Central memory CD8-positive, alpha-beta T cell (primary cell): ENCODE measurements at regions not wholly inside any gene's neighbourhood (a gene's known extent, or its start where the extent isn't known, plus 50 kb on each side); places are given as distances from the start of the nearest gene placed in this dataset.

Experiments
- ATAC-seq: fragments of 150-1000 bp; cut with Tn5 transposase; replicated peaks from 2 replicates; pipeline ENCODE4 v1.10.0; 2022; ENCODE audit warnings: mild to moderate bottlenecking, moderate FRiP score, moderate number of reproducible peaks; ENCODE audit not compliant: poor library complexity, severe bottlenecking; ENCODE audit errors: extremely low read depth
- DNase-seq, 2 donors: peaks; one replicate each; pipeline ENCODE4 v3.0.0; 2021; ENCODE audit warnings: low spot score in 2 of 2
- H3K27ac Mint-ChIP-seq: one replicate; pipeline ENCODE4 v1.8.0; 2022; ENCODE audit warnings: low read depth, mild to moderate bottlenecking, moderate library complexity, mixed read lengths
- H3K27me3 Mint-ChIP-seq: one replicate; pipeline ENCODE4 v1.8.0; 2022; ENCODE audit warnings: mixed read lengths
- H3K36me3 Mint-ChIP-seq: one replicate; pipeline ENCODE4 v1.8.0; 2022; ENCODE audit warnings: mild to moderate bottlenecking, moderate library complexity, mixed read lengths; ENCODE audit not compliant: insufficient read depth
- H3K4me1 Mint-ChIP-seq: one replicate; pipeline ENCODE4 v1.8.0; 2022; ENCODE audit warnings: mixed read lengths
- H3K4me3 Mint-ChIP-seq: one replicate; pipeline ENCODE4 v1.8.0; 2022; ENCODE audit warnings: mild to moderate bottlenecking, moderate library complexity, mixed read lengths
- H3K9me3 Mint-ChIP-seq: one replicate; pipeline ENCODE4 v1.8.0; 2022; ENCODE audit warnings: mixed read lengths

DNA sequence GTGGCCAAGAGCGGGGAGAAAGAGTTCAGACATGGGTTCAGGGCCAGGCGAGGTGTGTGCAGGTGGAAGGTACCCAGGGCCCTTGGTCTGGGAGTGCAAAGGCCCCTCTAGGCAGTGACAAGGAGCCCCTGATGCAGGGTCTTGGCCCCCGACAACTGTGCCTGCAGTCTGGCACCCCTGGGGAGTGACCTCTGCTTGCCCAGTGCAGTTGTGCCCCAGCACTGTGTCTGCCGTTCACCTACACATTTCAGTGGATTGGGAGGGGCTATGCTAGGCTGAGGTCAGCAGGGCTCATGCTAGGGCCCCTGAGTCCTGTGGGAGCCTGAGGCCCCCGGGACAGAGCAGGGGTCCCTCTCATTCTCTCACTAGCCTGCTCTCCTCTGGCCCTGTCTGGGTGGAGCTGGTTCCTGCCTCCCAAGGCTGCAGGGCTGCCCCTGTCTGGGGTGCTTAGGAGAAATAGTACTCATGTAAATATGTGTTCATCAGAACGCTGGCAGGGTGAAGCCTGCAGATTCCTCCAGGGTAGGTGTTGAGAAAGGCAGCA lies 550.4 kb downstream of the TCERG1L start:
- H3K27me3 Mint-ChIP-seq = no peaks in the 10 kb centered on the region
- peaks cover 7% of the 10 kb centered on the region for H3K9me3 Mint-ChIP-seq
- no peak for DNase-seq
- no peaks in the 10 kb centered on the region for H3K4me1 Mint-ChIP-seq
- ATAC-seq = no peak
- H3K27ac Mint-ChIP-seq = no peak overlapping the region
- no peaks in the 10 kb centered on the region for H3K36me3 Mint-ChIP-seq
- no peak overlapping the region for H3K4me3 Mint-ChIP-seq

DNA sequence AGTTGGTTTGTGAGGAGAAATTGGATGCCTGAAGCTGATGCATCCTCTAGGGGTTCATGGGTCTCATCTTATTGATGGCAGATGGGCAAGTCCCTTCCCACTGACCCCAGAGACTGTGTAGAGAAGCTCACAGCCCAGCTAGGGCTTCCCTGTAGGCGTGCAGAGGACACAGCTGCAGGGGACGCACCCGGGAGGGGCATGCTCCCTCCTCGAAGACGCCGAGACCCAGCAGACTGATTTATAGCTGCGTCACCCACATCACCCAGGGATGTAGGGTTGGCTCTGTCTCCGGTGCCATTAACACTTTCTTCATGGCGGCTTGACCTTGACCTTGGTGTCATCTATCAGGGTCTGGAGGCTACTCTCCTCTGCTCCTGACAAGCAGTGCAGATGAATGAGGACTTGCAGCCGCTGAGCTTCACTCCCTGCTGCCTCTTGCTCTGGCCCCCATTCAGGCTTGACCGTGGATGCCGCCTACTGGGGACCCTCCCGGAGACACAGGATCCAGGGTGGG lies 549.7 kb downstream of the TCERG1L start:
- ATAC-seq (no peak), DNase-seq (no peak)
- no peaks in the 10 kb centered on the region for H3K27me3 Mint-ChIP-seq
- H3K4me1 Mint-ChIP-seq = no peaks in the 10 kb centered on the region
- peaks cover 7% of the 10 kb centered on the region for H3K9me3 Mint-ChIP-seq
- H3K4me3 Mint-ChIP-seq = no peak overlapping the region
- no peaks in the 10 kb centered on the region for H3K36me3 Mint-ChIP-seq
- no peak overlapping the region for H3K27ac Mint-ChIP-seq

DNA sequence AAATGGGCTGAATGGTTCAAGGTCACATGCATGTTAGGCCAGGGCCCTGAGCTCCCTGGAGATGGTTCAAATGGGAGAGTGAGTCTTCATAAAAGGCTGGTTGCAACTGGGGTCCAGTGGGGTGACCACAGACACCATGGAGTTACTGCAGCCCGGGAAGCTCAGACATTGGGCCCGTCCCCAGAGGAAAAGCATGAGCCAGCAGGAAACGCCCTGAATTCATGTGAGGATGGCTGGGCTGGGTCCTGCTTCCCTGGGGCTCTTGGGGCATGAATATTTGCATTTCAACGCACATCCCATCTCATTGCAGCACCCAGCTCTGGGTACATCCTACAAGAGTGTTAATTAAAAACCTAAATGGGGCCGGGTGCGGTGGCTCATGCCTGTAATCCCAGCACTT lies 549.0 kb downstream of the TCERG1L start:
- no peak for DNase-seq
- Mint-ChIP-seq H3K4me1 (no peaks in the 10 kb centered on the region), H3K27me3 (no peaks in the 10 kb centered on the region), H3K36me3 (no peaks in the 10 kb centered on the region), H3K4me3 (no peak overlapping the region), H3K27ac (no peak overlapping the region), H3K9me3 (peaks cover 7% of the 10 kb centered on the region)
- ATAC-seq = no peak

DNA sequence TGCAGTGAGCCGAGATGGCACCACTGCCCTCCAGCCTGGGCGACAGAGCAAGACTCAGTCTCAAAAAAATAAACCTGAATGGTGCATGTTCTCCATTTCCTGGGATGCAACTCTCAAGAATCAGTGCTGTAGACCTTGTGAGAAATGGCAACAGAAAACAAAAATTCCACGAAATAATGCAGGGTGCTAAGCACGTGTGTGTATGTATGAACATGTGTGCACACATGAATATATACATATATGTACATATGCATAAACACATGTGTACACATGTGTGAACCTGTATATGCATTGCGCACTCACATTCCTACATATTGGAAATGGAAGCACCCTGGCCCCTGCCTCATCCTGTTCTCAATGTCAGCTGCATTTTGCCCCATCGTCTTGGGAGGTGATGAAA lies 548.5 kb downstream of the TCERG1L start:
- ATAC-seq (no peak), DNase-seq (no peak)
- Mint-ChIP-seq H3K36me3 (no peaks in the 10 kb centered on the region), H3K9me3 (peaks cover 7% of the 10 kb centered on the region), H3K4me1 (no peaks in the 10 kb centered on the region), H3K4me3 (no peak overlapping the region), H3K27me3 (no peaks in the 10 kb centered on the region), H3K27ac (no peak overlapping the region)

DNA sequence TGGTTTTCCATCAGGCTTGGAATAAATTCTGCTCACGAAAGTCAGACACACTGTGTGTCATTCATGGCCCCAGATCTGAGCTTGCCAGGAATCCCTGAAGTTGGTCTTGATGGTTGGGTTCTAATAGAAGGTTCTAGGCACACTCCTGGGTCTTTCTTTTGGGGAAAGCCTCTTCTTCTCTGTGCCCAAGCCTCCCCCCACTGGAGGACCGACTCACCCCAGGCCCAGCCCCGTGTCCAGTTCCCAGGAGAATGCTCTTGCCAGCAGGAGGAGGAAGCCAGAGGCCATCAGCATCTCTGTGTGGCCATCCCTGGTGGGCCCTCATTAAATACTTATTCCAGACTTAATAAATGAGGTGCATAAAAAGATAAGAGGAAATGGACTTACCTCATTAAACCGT lies 548.0 kb downstream of the TCERG1L start:
- ATAC-seq (no peak), DNase-seq (no peak)
- Mint-ChIP-seq H3K4me1 (no peaks in the 10 kb centered on the region), H3K27ac (no peak overlapping the region), H3K36me3 (no peaks in the 10 kb centered on the region), H3K27me3 (no peaks in the 10 kb centered on the region), H3K4me3 (no peak overlapping the region), H3K9me3 (peaks cover 4% of the 10 kb centered on the region)

DNA sequence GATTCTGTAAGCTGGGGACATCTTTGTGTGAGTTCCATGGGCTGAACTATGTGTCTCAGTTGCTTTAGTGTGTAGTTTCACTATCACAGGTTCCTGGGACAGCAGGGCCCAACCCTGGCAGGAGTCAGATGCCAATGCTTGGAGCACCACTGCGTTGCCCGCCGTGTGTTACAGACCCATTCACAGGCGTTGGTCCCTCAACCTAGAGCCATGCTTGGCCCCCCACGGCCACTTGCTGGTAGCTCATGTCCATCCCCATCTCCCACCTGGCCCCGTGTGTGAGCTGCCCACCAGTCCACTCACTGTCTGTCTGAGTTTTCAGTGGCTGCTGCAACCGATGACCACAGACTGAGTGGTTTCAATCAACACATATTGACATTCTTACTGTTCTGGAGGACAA lies 546.9 kb downstream of the TCERG1L start:
- DNase-seq = no peak
- H3K9me3 Mint-ChIP-seq = no peaks in the 10 kb centered on the region
- H3K4me3 Mint-ChIP-seq = no peak overlapping the region
- no peak overlapping the region for H3K27ac Mint-ChIP-seq
- no peak for ATAC-seq
- H3K4me1 Mint-ChIP-seq = no peaks in the 10 kb centered on the region
- H3K36me3 Mint-ChIP-seq = no peaks in the 10 kb centered on the region
- no peaks in the 10 kb centered on the region for H3K27me3 Mint-ChIP-seq

DNA sequence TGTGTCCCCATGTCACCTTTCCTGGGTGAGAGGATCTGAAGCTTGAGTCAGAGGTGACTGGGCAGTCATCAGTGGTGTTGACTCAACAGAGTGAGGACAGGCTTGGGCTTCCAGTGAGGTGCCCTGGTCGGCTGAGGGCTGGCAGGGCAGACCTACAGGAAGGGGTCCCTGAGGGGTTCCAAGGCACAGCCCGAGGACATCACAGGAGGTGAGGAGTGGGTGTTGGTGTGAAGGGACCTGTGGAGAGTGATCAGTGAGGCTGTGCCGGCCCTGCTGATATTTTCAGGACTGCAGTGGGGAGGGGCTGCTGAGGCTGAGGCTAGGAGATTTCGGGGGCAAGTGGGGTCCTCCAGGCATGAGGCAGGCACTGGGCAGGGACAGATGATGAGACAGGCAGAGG lies 545.5 kb downstream of the TCERG1L start:
- Mint-ChIP-seq H3K27me3 (no peaks in the 10 kb centered on the region), H3K27ac (peak overlapping the region; percentile 63), H3K4me1 (no peaks in the 10 kb centered on the region), H3K9me3 (no peaks in the 10 kb centered on the region), H3K4me3 (no peak overlapping the region), H3K36me3 (no peaks in the 10 kb centered on the region)
- DNase-seq (no peak), ATAC-seq (no peak)

DNA sequence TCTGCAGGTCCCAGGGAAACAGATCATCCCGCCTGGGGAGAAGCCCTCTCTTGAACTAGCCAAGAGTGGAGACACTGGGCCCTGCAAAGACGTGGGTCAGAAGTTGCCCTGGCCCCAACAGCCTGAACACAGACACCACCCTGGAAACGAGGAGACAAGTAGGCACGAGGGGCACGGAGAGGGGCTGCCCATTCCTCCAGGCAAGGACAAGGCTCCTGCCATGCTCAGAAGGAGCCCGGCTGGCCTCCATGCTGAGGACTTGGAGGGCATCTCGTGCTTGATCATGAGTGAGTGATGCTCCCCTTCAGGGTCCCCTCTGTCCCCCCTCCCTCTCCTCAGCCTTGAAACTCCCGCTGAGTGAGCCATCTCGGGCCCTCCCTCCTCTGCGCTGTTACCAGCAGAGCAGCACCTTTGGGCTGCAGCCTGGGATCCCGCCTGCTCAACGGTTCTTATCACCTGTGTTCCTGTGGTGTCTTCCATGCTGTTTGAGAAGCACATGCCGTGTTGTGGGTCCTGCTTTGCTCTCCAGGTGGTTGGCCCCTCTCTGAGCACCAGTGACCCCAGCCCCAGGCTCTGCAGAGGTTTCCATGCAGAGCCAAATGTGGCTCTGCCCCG lies 544.3 kb downstream of the TCERG1L start:
- Mint-ChIP-seq H3K27me3 (peaks cover 4% of the 10 kb centered on the region), H3K4me3 (no peak overlapping the region), H3K27ac (no peak overlapping the region), H3K9me3 (no peaks in the 10 kb centered on the region), H3K4me1 (no peaks in the 10 kb centered on the region), H3K36me3 (no peaks in the 10 kb centered on the region)
- ATAC-seq = no peak
- no peak for DNase-seq

DNA sequence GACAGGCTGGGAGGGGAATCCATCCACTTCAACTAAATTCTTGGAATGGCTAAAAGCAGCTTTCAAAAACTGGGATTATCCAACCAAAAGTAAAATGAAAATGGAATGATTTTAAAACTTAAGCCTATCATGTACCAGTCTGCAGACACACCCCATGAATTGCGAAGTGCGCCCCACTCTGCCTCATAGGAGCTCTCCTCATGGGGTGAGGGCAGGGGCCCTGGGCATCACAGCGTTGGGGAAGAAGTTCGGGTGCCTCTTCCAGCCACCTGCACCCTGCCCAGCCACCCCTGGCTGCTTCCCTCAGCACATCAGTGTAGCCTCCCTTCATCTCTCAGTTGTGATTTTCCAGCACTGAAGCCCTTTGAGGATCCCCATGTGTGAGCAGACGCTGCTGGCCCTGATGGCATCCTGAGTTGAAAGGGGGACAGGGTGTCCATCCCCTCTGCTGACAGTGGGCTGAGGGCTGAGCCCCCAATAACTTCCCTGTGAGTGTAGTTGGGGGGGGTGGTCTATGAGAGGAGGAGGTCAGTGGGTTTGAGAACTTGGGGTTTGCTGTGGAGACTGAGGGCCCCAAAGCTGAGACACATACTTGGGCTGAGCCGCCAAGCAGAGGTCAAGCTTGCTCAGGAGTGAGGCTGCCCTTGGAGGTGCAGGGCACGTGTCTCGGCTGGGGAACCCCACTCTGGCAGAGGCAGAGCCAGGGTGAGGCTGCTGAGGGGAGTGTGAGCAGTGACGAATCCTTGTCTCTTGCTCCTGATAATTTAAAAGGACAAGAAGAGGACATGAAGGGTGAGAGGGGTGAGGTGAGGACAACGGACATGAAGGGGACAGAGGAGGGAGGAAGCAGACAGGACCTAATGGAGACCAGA lies 542.1 kb downstream of the TCERG1L start:
- peaks cover 17% of the 10 kb centered on the region for H3K27me3 Mint-ChIP-seq
- DNase-seq (no peak), ATAC-seq (no peak)
- no peak overlapping the region for H3K4me3 Mint-ChIP-seq
- H3K36me3 Mint-ChIP-seq = no peaks in the 10 kb centered on the region
- H3K27ac Mint-ChIP-seq = no peak overlapping the region
- H3K9me3 Mint-ChIP-seq = no peaks in the 10 kb centered on the region
- H3K4me1 Mint-ChIP-seq = no peaks in the 10 kb centered on the region

DNA sequence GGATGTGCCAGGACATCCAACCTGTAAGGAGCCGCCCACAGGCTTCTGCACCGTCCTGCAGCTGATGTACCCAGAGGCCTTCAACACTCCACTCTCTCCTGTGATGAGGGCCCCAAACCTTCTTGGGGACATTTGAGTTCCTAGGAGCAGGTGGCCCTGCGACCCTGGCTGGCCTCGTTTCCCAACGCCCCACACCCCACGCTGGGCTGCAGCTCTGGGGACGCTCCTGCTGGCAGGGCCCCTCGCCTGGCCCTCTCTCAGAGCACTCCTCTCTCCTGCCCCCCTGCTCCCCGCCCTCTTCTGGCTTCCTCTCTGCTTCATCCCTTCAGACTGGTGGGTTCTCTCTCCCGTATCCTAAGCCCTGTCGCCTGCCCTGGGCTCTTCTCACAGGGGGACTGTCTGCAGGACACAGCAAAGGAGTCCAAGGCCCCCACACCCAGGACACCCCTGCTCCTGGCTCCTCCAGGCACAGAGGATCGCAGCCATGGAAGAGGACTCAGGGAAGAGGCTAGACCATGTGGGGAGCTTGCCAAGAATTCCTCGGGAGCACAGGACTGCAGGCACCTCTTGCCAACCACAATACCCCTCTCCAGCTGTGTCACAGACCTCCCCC lies 541.4 kb downstream of the TCERG1L start:
- no peak overlapping the region for H3K27ac Mint-ChIP-seq
- no peaks in the 10 kb centered on the region for H3K9me3 Mint-ChIP-seq
- H3K36me3 Mint-ChIP-seq = no peaks in the 10 kb centered on the region
- peaks cover 19% of the 10 kb centered on the region for H3K27me3 Mint-ChIP-seq
- no peak for DNase-seq
- ATAC-seq = no peak
- H3K4me3 Mint-ChIP-seq = no peak overlapping the region
- H3K4me1 Mint-ChIP-seq = no peaks in the 10 kb centered on the region

DNA sequence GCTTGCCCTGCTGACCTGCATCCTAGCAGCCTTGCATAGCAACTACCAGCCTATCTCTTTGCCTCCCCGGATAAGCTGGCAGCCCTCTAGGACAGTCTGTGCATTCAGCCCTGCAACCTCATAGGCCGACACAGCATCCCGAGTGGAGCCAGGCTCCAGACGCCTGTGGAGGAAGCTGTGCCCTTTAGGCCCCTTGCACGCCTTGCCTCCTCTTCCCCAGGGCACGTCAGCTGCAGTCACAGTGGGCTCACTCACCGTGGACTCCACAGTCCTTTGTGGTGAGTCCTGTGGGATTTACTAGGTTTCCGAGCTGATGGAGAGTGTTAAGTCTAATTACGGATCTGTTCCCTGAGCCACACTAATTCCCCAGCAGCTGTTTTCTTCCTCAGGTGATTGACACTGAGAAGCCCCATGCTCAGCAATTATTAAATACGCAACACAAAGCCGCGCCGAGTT lies 540.0 kb downstream of the TCERG1L start:
- no peaks in the 10 kb centered on the region for H3K4me1 Mint-ChIP-seq
- no peak for DNase-seq
- peaks cover 19% of the 10 kb centered on the region for H3K27me3 Mint-ChIP-seq
- H3K36me3 Mint-ChIP-seq = no peaks in the 10 kb centered on the region
- H3K9me3 Mint-ChIP-seq = no peaks in the 10 kb centered on the region
- no peak for ATAC-seq
- no peak overlapping the region for H3K27ac Mint-ChIP-seq
- H3K4me3 Mint-ChIP-seq = no peak overlapping the region

DNA sequence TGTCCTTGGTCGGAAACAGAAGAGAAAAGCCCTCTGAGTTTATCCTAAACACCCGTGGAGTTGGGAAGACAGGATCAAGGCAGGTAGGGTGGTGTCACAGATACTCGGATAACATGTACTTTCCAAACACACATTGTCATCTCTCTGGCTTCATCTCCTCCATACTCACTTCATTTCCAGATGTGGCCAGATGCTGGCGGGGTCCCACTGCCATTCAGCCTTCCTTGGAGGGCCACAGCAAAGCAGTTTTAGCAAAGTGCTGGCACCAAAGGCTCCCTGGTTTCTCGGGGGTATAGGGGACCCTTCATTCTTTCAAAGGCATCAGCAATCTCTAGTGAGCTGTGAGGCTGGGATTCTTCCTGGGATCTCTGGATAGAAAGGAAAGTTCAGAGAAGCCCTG lies 539.5 kb downstream of the TCERG1L start:
- Mint-ChIP-seq H3K4me1 (no peaks in the 10 kb centered on the region), H3K9me3 (no peaks in the 10 kb centered on the region), H3K36me3 (no peaks in the 10 kb centered on the region), H3K4me3 (no peak overlapping the region), H3K27ac (no peak overlapping the region), H3K27me3 (peaks cover 19% of the 10 kb centered on the region)
- ATAC-seq (no peak), DNase-seq (no peak)
